Panc1 (cell line): ENCODE measurements at regions not wholly inside any gene's neighbourhood (a gene's known extent, or its start where the extent isn't known, plus 50 kb on each side); places are given as distances from the start of the nearest gene placed in this dataset.

ENCODE experiments used
- ATAC-seq: fragments of 200-7000 bp; cut with Tn5 transposase; 2 replicates; pipeline ENCODE4 v1.9.1; 2020; ENCODE audit warnings: mild to moderate bottlenecking, moderate library complexity
- BruUV-seq: library from RNA; stranded (reverse); fragments of 400-500 nt; replicated peaks from 2 replicates; lab custom pipeline; 2021; lab: Mats Ljungman, UMichigan
- CTCF ChIA-PET: fragments of 300-600 bp; sonication (Branson Sonifier 250); formaldehyde crosslinking; loops from one replicate; lab custom pipeline; 2022; ENCODE audit warnings: antibody characterized with exemption; lab: Charles Lee
- POLR2A ChIA-PET: fragments of 300-600 bp; sonication (Branson Sonifier 250); formaldehyde crosslinking; loops from one replicate; lab custom pipeline; 2022; ENCODE audit warnings: antibody characterized with exemption; lab: Charles Lee
- DNase-seq: peaks from one replicate; pipeline ENCODE4 v3.0.0-alpha.2; 2010; ENCODE audit warnings: low read depth, low spot score
- H3K27ac ChIP-seq: 2 replicates; pipeline ENCODE4 v1.5.1; 2011; ENCODE audit warnings: mild to moderate bottlenecking, low read length, inconsistent platforms
- H3K27me3 ChIP-seq: fragments of 200-500 bp; sonication (Bioruptor generic); 2 replicates; pipeline ENCODE4 v1.6.0; 2014; ENCODE audit warnings: low read length, inconsistent platforms; ENCODE audit not compliant: control insufficient read depth, insufficient read depth
- H3K36me3 ChIP-seq: fragments of 200-500 bp; sonication (Bioruptor generic); 2 replicates; pipeline ENCODE4 v1.5.1; 2014; ENCODE audit warnings: inconsistent platforms, mild to moderate bottlenecking, low read length, moderate library complexity; ENCODE audit not compliant: control insufficient read depth, insufficient read depth
- H3K4me1 ChIP-seq: 2 replicates; pipeline ENCODE4 v1.5.1; 2011; ENCODE audit warnings: inconsistent platforms, mild to moderate bottlenecking, low read length, moderate library complexity; ENCODE audit not compliant: control insufficient read depth, insufficient read depth
- H3K4me3 ChIP-seq, 2 experiments: 2 replicates each; pipeline ENCODE4 v1.5.1; 2011 to 2012; ENCODE audit warnings: low read depth in 2 of 2, low read length in 2 of 2, mild to moderate bottlenecking in 2 of 2, inconsistent platforms in 1 of 2, moderate library complexity in 1 of 2
- H3K9me3 ChIP-seq: fragments of 200-500 bp; sonication (Bioruptor generic); 2 replicates; pipeline ENCODE4 v1.5.1; 2014; ENCODE audit warnings: low read depth, mild to moderate bottlenecking, inconsistent platforms, low read length, moderate library complexity; ENCODE audit not compliant: control insufficient read depth, insufficient read depth
- POLR2AphosphoS5 ChIP-seq: IDR thresholded peaks from 2 replicates; pipeline ENCODE4 v1.6.1; 2012; ENCODE audit warnings: mild to moderate bottlenecking, low read depth, low read length, moderate library complexity
- REST ChIP-seq, 2 experiments: IDR thresholded peaks; 2 replicates each; pipeline ENCODE4 v1.6.1; 2011 to 2012; ENCODE audit warnings: low read depth in 2 of 2, control low read depth in 1 of 2, low read length in 1 of 2, mild to moderate bottlenecking in 1 of 2, moderate library complexity in 1 of 2; ENCODE audit not compliant: insufficient read depth in 1 of 2
- SIN3A ChIP-seq: IDR thresholded peaks from 2 replicates; pipeline ENCODE4 v1.6.1; 2012; ENCODE audit warnings: low read depth, mild to moderate bottlenecking, low read length, moderate library complexity, borderline replicate concordance; ENCODE audit not compliant: insufficient read depth
- TCF7L2 ChIP-seq: IDR thresholded peaks from 2 replicates; pipeline ENCODE4 v1.6.1; 2011; ENCODE audit warnings: mild to moderate bottlenecking, low read depth, low read length, inconsistent platforms
- in situ Hi-C: cut with HindIII; loops from 2 replicates; pipeline ENCODE4 v1.10.0; 2016; ENCODE audit warnings: low sequenced_read_pairs, low pct_unique_long_range_greater_than_20kb
- intact Hi-C: fragments of 100-400 bp; cut with micrococcal nuclease; formaldehyde crosslinking; loops from one replicate; pipeline ENCODE4 v1.10.0; 2022; ENCODE audit not compliant: unreplicated experiment
- TF ChIP-seq, protein P1 (sequence below): fragments of 450-650 bp; IDR thresholded peaks from 2 replicates; pipeline ENCODE4 v1.5.1; 2017; ENCODE audit warnings: mild to moderate bottlenecking

GRCh38 chr5:67431191-67431590 lies 234.6 kb upstream of the CD180 start:
- POLR2A ChIA-PET, result no interaction called here
- H3K27me3 ChIP-seq, result no peaks in the 10 kb centered on the region
- no TSS peak for BruUV-seq
- in situ Hi-C loops (no loop called here), intact Hi-C loops (no loop called here)
- CTCF ChIA-PET, result no interaction called here
- no peak overlapping the region for H3K4me3 ChIP-seq
- no peaks in the 10 kb centered on the region for H3K36me3 ChIP-seq
- TF ChIP-seq, protein P1, sequence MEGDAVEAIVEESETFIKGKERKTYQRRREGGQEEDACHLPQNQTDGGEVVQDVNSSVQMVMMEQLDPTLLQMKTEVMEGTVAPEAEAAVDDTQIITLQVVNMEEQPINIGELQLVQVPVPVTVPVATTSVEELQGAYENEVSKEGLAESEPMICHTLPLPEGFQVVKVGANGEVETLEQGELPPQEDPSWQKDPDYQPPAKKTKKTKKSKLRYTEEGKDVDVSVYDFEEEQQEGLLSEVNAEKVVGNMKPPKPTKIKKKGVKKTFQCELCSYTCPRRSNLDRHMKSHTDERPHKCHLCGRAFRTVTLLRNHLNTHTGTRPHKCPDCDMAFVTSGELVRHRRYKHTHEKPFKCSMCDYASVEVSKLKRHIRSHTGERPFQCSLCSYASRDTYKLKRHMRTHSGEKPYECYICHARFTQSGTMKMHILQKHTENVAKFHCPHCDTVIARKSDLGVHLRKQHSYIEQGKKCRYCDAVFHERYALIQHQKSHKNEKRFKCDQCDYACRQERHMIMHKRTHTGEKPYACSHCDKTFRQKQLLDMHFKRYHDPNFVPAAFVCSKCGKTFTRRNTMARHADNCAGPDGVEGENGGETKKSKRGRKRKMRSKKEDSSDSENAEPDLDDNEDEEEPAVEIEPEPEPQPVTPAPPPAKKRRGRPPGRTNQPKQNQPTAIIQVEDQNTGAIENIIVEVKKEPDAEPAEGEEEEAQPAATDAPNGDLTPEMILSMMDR, result no peak
- TF ChIP-seq SIN3A (no peak), POLR2AphosphoS5 (no peak), REST (IDR thresholded peaks at IDR 0.05; ENCODE audit: insufficient read depth in 1 of 2, low read depth in 2 of 2, low read length in 1 of 2) (no peak), TCF7L2 (no peak)
- no peaks in the 10 kb centered on the region for H3K9me3 ChIP-seq
- H3K4me1 ChIP-seq, result no peaks in the 10 kb centered on the region
- ATAC-seq (no peak), DNase-seq (no peak)
- H3K27ac ChIP-seq, result no peak overlapping the region

GRCh38 chr5:67427850-67428298 lies 231.3 kb upstream of the CD180 start:
- TF ChIP-seq POLR2AphosphoS5, result no peak
- TF ChIP-seq, protein P1, result no peak
- TF ChIP-seq REST (IDR thresholded peaks at IDR 0.05; ENCODE audit: insufficient read depth in 1 of 2, low read depth in 2 of 2, low read length in 1 of 2), result no peak
- TF ChIP-seq TCF7L2, result no peak
- no peak for TF ChIP-seq SIN3A
- CTCF ChIA-PET, result no interaction called here
- no peaks in the 10 kb centered on the region for H3K4me1 ChIP-seq
- intact Hi-C loops (no loop called here), in situ Hi-C loops (no loop called here)
- DNase-seq, result no peak
- H3K27me3 ChIP-seq, result no peaks in the 10 kb centered on the region
- BruUV-seq, result no TSS peak
- no peak overlapping the region for H3K4me3 ChIP-seq
- no peaks in the 10 kb centered on the region for H3K9me3 ChIP-seq
- POLR2A ChIA-PET, result no interaction called here
- no peak overlapping the region for H3K27ac ChIP-seq
- no peaks in the 10 kb centered on the region for H3K36me3 ChIP-seq
- no peak for ATAC-seq
